ENCODE measurements at regions not wholly inside any gene's neighbourhood (a gene's known extent, or its start where the extent isn't known, plus 50 kb on each side); places are given as distances from the start of the nearest gene placed in this dataset.

DNA sequence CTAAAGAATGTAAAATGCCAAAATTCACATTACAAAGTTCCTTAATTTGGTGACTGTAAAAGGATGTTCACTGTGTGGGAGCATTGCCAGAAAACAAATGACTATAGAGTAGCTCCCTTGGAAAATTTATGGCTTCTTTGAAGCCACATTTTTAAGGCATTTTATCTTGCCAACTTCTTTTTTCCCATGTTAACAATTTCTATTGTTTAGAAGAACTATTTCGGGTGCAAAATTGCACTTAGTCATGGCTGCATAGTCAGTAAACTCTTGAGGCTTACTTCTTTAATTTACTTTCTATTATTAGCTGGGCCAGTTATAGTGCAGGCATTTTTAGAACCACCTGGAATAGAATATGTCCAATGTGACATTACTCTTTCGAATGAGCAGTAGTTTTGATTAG is 515.3 kb downstream of the JRKL start:
- TF ChIP-seq CTCF (IDR thresholded peaks at IDR 0.05) (no peak), POLR2A (IDR thresholded peaks at IDR 0.05) (no peak), EP300 (IDR thresholded peaks at IDR 0.05) (no peak)
